Stimulated activated memory B cell treated with anti-CD40 and anti-IgM and Interleukin-4, amounts not matched to agents 10 μg/mL and 1 μg/mL and 100 μg/mL, for 72 hours (primary cell): ENCODE measurements at regions not wholly inside any gene's neighbourhood (a gene's known extent, or its start where the extent isn't known, plus 50 kb on each side); places are given as distances from the start of the nearest gene placed in this dataset.
"Not testable (repeated sequence)": the region's sequence is repeated elsewhere in the genome, so short reads cannot be mapped to it uniquely, and the experiment has no call there.

Experiments used
- ATAC-seq: fragments of 150-1000 bp; cut with Tn5 transposase; 2 replicates; pipeline ENCODE4 v1.10.0; 2021
- H3K27ac Mint-ChIP-seq: one replicate; pipeline ENCODE4 v1.8.0; 2022; ENCODE audit warnings: mild to moderate bottlenecking, mixed read lengths
- H3K27me3 Mint-ChIP-seq: one replicate; pipeline ENCODE4 v1.8.0; 2022; ENCODE audit warnings: mixed read lengths
- H3K36me3 Mint-ChIP-seq: one replicate; pipeline ENCODE4 v1.8.0; 2022; ENCODE audit warnings: mixed read lengths
- H3K4me1 Mint-ChIP-seq: one replicate; pipeline ENCODE4 v1.8.0; 2022; ENCODE audit warnings: mixed read lengths
- H3K4me3 Mint-ChIP-seq: one replicate; pipeline ENCODE4 v1.8.0; 2022; ENCODE audit warnings: mild to moderate bottlenecking, moderate library complexity, mixed read lengths
- H3K9me3 Mint-ChIP-seq: one replicate; pipeline ENCODE4 v1.8.0; 2022; ENCODE audit warnings: mixed read lengths

DNA sequence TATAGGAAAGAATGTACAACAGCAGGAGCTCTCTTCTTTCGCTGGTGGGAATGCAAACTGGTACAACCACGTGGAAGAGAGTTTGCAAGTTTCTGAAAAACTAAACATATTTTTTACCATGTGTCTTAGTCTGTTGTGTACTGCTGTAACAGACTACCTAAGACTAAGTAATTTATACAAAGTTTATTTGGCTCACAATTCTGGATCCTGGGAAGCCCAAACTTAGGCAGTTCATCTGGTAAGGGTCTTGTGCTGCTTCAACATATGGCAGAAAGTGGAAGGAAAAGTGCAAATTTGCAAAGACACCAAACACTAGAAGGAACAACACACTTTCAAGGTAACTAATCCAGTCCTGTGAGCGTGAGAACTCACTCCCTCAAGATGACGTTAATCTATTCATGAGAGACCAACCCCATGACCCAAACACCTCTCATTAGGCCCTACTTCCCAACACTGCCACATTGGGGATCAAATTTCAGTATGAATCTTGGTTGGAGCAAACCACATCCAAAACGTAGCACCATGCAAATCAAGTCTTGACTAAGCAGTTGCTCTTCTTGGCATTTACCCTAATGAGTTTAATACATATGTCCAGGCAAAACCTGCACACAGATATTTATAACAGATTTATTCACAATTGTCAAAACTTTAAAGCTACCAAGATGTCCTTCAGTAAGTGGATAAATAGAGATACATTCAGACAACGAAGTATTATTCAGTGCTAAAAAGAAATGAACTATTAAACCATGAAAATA is 481.9 kb upstream of the FOXG1 start:
- H3K36me3 Mint-ChIP-seq, result no peaks in the 10 kb centered on the region

DNA sequence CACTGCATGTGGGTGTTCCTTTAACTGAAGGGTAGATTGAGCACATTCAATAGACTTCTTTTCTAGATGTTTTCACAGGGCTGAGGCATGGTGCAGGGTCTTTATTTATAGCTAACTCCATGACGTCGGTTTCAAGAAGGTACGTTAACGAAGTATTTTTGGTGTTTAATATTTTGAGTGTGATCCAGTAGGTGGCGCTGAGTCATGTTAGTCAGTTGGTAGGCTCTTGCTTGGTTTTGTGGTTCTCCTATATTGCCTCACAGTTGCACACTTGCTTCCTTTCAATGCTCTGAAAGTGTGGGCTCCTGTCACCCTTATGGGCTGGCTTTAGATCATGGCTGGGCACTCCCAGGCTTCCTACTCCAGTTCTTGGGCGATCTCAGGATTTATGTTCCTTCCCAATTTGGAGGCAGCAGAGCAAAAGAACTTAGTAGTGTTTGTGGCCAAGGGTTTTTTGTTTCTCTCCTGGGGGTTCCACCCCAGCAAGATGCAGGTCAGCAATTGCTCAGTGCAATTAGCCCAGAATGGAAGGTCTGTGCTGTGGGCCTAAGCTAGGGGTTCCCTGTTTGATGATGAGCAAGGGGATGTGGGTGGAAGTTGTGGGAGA is 471.6 kb upstream of the FOXG1 start:
- H3K36me3 Mint-ChIP-seq, result no peaks in the 10 kb centered on the region
- ATAC-seq, result no peak
- H3K9me3 Mint-ChIP-seq, result peaks cover 10% of the 10 kb centered on the region
- no peaks in the 10 kb centered on the region for H3K27me3 Mint-ChIP-seq
- no peak overlapping the region for H3K27ac Mint-ChIP-seq
- no peak overlapping the region for H3K4me3 Mint-ChIP-seq
- H3K4me1 Mint-ChIP-seq, result no peaks in the 10 kb centered on the region

More for the DNA sequence above, 481.9 kb upstream of the FOXG1 start:
- H3K4me1 Mint-ChIP-seq, result no peaks in the 10 kb centered on the region
- H3K27ac Mint-ChIP-seq, result no peak overlapping the region
- peaks cover 12% of the 10 kb centered on the region for H3K9me3 Mint-ChIP-seq
- no peak overlapping the region for H3K4me3 Mint-ChIP-seq
- no peaks in the 10 kb centered on the region for H3K27me3 Mint-ChIP-seq
- ATAC-seq, result no peak

GRCh38 chr14:28297559-28297958 is 469.0 kb upstream of the FOXG1 start:
- no peak overlapping the region for H3K27ac Mint-ChIP-seq
- no peak for ATAC-seq
- H3K4me1 Mint-ChIP-seq, result no peaks in the 10 kb centered on the region
- no peaks in the 10 kb centered on the region for H3K9me3 Mint-ChIP-seq
- no peaks in the 10 kb centered on the region for H3K36me3 Mint-ChIP-seq
- no peaks in the 10 kb centered on the region for H3K27me3 Mint-ChIP-seq
- H3K4me3 Mint-ChIP-seq, result no peak overlapping the region

DNA sequence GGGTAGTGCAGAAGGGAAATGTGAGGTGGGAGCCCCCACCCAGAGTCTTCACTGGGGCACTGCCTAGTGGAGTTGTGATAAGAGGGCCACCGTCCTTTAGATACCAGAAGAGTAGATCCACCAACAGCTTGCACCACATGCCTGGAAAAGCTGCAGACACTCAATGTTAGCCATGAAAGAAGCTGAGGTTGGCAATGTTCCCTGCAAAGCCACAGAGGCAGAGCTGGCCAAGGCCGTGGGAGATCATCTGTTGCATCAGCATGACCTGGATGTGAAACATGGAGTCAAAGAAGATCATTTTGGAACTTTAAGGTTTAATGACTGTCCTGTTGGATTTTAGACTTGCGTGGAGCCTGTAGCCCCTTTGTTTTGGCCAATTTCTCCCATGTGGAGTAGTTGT is 468.4 kb upstream of the FOXG1 start:
- H3K27ac Mint-ChIP-seq, result no peak overlapping the region
- H3K9me3 Mint-ChIP-seq, result no peaks in the 10 kb centered on the region
- no peak overlapping the region for H3K4me3 Mint-ChIP-seq
- no peaks in the 10 kb centered on the region for H3K4me1 Mint-ChIP-seq
- H3K27me3 Mint-ChIP-seq, result no peaks in the 10 kb centered on the region
- ATAC-seq, result no peak
- H3K36me3 Mint-ChIP-seq, result no peaks in the 10 kb centered on the region

- no peaks in the 10 kb centered on the region for H3K27me3 Mint-ChIP-seq
- H3K9me3 Mint-ChIP-seq, result no peaks in the 10 kb centered on the region
- no peak for ATAC-seq
- H3K4me1 Mint-ChIP-seq, result no peaks in the 10 kb centered on the region
- no peaks in the 10 kb centered on the region for H3K36me3 Mint-ChIP-seq
- no peak overlapping the region for H3K4me3 Mint-ChIP-seq
- no peak overlapping the region for H3K27ac Mint-ChIP-seq
Measured at GRCh38 chr14:28299227-28299626, 467.4 kb upstream of the FOXG1 start.

- no peaks in the 10 kb centered on the region for H3K27me3 Mint-ChIP-seq
- H3K9me3 Mint-ChIP-seq, result no peaks in the 10 kb centered on the region
- H3K36me3 Mint-ChIP-seq, result no peaks in the 10 kb centered on the region
- H3K27ac Mint-ChIP-seq, result no peak overlapping the region
- no peak for ATAC-seq
- no peaks in the 10 kb centered on the region for H3K4me1 Mint-ChIP-seq
- H3K4me3 Mint-ChIP-seq, result no peak overlapping the region
Measured at GRCh38 chr14:28300356-28300755, 466.2 kb upstream of the FOXG1 start.

DNA sequence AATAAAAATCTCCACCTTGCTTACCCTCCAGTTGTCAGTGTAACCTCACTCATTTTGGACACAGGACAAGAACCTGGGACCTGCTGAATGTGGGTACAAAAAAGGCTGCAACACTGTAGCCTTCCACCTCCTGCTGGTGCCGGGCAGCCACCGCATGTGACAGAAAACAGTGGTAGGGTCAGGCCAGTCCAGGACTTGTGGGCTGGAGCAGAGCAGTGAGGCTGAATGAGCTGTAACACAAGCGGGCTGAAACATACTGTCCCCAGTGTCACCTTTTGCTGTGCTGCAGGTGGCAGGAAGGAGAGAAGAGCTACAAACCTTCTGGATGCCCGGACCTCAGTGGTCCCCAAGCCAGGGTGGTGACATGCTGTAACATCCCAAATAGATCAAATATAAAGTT is 465.4 kb upstream of the FOXG1 start:
- no peaks in the 10 kb centered on the region for H3K36me3 Mint-ChIP-seq
- H3K9me3 Mint-ChIP-seq, result no peaks in the 10 kb centered on the region
- no peak overlapping the region for H3K4me3 Mint-ChIP-seq
- H3K27ac Mint-ChIP-seq, result no peak overlapping the region
- H3K4me1 Mint-ChIP-seq, result no peaks in the 10 kb centered on the region
- no peaks in the 10 kb centered on the region for H3K27me3 Mint-ChIP-seq
- no peak for ATAC-seq

- H3K36me3 Mint-ChIP-seq, result no peaks in the 10 kb centered on the region
- H3K27ac Mint-ChIP-seq, result no peak overlapping the region
- no peak for ATAC-seq
- H3K27me3 Mint-ChIP-seq, result no peaks in the 10 kb centered on the region
- H3K4me3 Mint-ChIP-seq, result no peak overlapping the region
- H3K9me3 Mint-ChIP-seq, result peaks cover 3% of the 10 kb centered on the region
- no peaks in the 10 kb centered on the region for H3K4me1 Mint-ChIP-seq
Measured at GRCh38 chr14:28303248-28303647, 463.3 kb upstream of the FOXG1 start.

GRCh38 chr14:28305938-28306337 is 460.6 kb upstream of the FOXG1 start:
- Mint-ChIP-seq H3K36me3 (no peaks in the 10 kb centered on the region), H3K27me3 (no peaks in the 10 kb centered on the region), H3K4me3 (no peak overlapping the region), H3K4me1 (no peaks in the 10 kb centered on the region), H3K9me3 (peaks cover 5% of the 10 kb centered on the region), H3K27ac (no peak overlapping the region)
- no peak for ATAC-seq

- no peak for ATAC-seq
- H3K4me1 Mint-ChIP-seq, result no peaks in the 10 kb centered on the region
- peaks cover 8% of the 10 kb centered on the region for H3K9me3 Mint-ChIP-seq
- no peaks in the 10 kb centered on the region for H3K27me3 Mint-ChIP-seq
- H3K36me3 Mint-ChIP-seq, result no peaks in the 10 kb centered on the region
- H3K4me3 Mint-ChIP-seq, result no peak overlapping the region
- H3K27ac Mint-ChIP-seq, result no peak overlapping the region
Measured at GRCh38 chr14:28307506-28307905, 459.1 kb upstream of the FOXG1 start.

- Mint-ChIP-seq H3K9me3 (peaks cover 8% of the 10 kb centered on the region), H3K27me3 (no peaks in the 10 kb centered on the region), H3K4me3 (no peak overlapping the region), H3K4me1 (no peaks in the 10 kb centered on the region), H3K36me3 (no peaks in the 10 kb centered on the region), H3K27ac (no peak overlapping the region)
- no peak for ATAC-seq
Measured at GRCh38 chr14:28308734-28309133, 457.9 kb upstream of the FOXG1 start.

GRCh38 chr14:28317890-28318675 is 448.5 kb upstream of the FOXG1 start:
- H3K27me3 Mint-ChIP-seq, H3K9me3 Mint-ChIP-seq, H3K4me1 Mint-ChIP-seq, H3K36me3 Mint-ChIP-seq, H3K27ac Mint-ChIP-seq, H3K4me3 Mint-ChIP-seq, ATAC-seq: not testable (repeated sequence)

- Mint-ChIP-seq H3K36me3 (no peaks in the 10 kb centered on the region), H3K27me3 (no peaks in the 10 kb centered on the region), H3K27ac (no peak overlapping the region), H3K4me3 (no peak overlapping the region), H3K4me1 (no peaks in the 10 kb centered on the region), H3K9me3 (no peaks in the 10 kb centered on the region)
- no peak for ATAC-seq
Measured at GRCh38 chr14:28321475-28322244, 444.9 kb upstream of the FOXG1 start.

DNA sequence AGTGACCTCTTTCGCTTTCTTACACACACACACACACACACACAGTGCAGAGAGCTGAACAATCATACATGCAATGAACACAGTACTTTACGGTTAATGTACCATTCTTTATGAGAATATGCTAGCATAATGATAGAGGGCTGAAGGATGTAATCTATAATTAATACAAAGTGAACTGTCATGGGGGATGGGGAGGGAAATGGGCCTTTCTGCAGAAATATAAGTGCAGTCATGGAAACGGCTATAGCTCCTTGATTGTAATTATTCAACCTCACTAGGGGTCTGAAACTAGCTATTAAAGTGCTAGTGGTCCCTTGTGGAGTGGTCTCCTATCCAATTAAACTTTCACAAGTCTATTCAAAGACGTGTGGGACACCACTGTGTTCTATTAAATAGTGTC is 443.2 kb upstream of the FOXG1 start:
- ATAC-seq, result no peak
- H3K9me3 Mint-ChIP-seq, result no peaks in the 10 kb centered on the region
- no peaks in the 10 kb centered on the region for H3K36me3 Mint-ChIP-seq
- H3K4me1 Mint-ChIP-seq, result no peaks in the 10 kb centered on the region
- no peaks in the 10 kb centered on the region for H3K27me3 Mint-ChIP-seq
- H3K4me3 Mint-ChIP-seq, result no peak overlapping the region
- H3K27ac Mint-ChIP-seq, result no peak overlapping the region
